Ovary (tissue), 3 donors: ENCODE measurements at regions not wholly inside any gene's neighbourhood (a gene's known extent, or its start where the extent isn't known, plus 50 kb on each side); places are given as distances from the start of the nearest gene placed in this dataset.
"Not testable (repeated sequence)": the region's sequence is repeated elsewhere in the genome, so short reads cannot be mapped to it uniquely, and the experiment has no call there.

ENCODE experiments used
- EP300 ChIP-seq: sonication (generic); formaldehyde crosslinking; IDR thresholded peaks from one replicate; pipeline ENCODE4 v1.6.1; 2017; ENCODE audit warnings: antibody characterized with exemption
- TF ChIP-seq, protein P1 (sequence below), 3 donors: fragments of 450-650 bp in 2 of 3; fragments of 200-600 bp in 1 of 3; IDR thresholded peaks; one replicate each; pipeline versions ENCODE4 v1.5.1 to v1.8.0; 2016 to 2022; ENCODE audit warnings: antibody characterized with exemption in 3 of 3, mild to moderate bottlenecking in 1 of 3
- donor health status: DM: no; HTN: no; CAD: no.

DNA sequence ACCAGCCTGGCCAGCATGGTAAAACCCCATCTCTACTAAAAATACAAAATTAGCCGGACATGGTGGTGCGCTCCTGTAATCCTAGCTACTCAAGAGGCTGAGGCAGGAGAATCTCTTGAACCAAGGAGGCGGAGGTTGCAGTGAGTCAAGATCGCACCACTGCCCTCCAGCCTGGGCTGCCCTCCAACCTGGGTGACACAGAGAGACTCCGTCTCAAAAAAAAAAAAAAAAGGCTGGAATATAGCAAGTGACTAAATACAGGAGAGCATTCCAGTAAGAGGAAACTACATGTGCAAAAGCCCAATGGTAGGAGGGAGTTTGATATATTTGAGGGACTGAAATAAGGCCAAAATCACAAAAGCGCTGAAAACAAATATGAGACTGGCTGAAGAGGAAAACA lies 76.5 kb upstream of the NR5A2 start:
- TF ChIP-seq, protein P1, sequence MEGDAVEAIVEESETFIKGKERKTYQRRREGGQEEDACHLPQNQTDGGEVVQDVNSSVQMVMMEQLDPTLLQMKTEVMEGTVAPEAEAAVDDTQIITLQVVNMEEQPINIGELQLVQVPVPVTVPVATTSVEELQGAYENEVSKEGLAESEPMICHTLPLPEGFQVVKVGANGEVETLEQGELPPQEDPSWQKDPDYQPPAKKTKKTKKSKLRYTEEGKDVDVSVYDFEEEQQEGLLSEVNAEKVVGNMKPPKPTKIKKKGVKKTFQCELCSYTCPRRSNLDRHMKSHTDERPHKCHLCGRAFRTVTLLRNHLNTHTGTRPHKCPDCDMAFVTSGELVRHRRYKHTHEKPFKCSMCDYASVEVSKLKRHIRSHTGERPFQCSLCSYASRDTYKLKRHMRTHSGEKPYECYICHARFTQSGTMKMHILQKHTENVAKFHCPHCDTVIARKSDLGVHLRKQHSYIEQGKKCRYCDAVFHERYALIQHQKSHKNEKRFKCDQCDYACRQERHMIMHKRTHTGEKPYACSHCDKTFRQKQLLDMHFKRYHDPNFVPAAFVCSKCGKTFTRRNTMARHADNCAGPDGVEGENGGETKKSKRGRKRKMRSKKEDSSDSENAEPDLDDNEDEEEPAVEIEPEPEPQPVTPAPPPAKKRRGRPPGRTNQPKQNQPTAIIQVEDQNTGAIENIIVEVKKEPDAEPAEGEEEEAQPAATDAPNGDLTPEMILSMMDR (IDR thresholded peaks at IDR 0.05) = not testable (repeated sequence)
- not testable (repeated sequence) for TF ChIP-seq EP300
